ENCODE measurements at regions not wholly inside any gene's neighbourhood (a gene's known extent, or its start where the extent isn't known, plus 50 kb on each side); places are given as distances from the start of the nearest gene placed in this dataset.

DNA sequence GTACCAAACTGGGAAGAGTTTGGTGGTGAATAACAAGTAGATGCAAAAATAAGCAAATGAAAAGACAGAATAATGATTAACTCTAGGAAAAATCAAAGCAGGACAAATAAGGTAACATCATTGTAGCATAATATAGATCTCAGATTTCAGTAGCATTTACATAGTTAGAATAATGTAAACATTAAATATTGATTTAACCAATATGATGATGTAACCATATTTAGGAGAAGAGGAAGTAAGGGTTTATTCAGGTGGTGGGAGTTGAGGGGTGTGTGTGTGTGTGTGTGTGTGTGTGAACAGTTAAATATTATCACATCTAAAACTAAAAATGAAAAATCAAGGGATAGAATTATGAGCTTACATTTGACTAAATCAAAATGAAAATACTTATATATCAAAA is 143.4 kb downstream of the NPR3 start:
- TF ChIP-seq POLR2A (IDR thresholded peaks at IDR 0.05): no peak
- TF ChIP-seq, protein P1, sequence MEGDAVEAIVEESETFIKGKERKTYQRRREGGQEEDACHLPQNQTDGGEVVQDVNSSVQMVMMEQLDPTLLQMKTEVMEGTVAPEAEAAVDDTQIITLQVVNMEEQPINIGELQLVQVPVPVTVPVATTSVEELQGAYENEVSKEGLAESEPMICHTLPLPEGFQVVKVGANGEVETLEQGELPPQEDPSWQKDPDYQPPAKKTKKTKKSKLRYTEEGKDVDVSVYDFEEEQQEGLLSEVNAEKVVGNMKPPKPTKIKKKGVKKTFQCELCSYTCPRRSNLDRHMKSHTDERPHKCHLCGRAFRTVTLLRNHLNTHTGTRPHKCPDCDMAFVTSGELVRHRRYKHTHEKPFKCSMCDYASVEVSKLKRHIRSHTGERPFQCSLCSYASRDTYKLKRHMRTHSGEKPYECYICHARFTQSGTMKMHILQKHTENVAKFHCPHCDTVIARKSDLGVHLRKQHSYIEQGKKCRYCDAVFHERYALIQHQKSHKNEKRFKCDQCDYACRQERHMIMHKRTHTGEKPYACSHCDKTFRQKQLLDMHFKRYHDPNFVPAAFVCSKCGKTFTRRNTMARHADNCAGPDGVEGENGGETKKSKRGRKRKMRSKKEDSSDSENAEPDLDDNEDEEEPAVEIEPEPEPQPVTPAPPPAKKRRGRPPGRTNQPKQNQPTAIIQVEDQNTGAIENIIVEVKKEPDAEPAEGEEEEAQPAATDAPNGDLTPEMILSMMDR (IDR thresholded peaks at IDR 0.05 in 4 of 5, conservative IDR thresholded peaks at IDR 0.05 in 1 of 5): no peak
- no peak overlapping the region for H3K4me3 ChIP-seq
- peaks cover 0 to 11% (median 0%) of the 10 kb centered on the region in 3 donors for H3K9me3 ChIP-seq
- no peak for ATAC-seq
- H3K4me1 ChIP-seq: no peaks in the 10 kb centered on the region
- DNase-seq: no peak
- no peak overlapping the region for H3K27ac ChIP-seq
- no peaks in the 10 kb centered on the region for H3K36me3 ChIP-seq
- no peaks in the 10 kb centered on the region for H3K27me3 ChIP-seq
- intact Hi-C loops (cut with DNase I; ENCODE audit: low total_unique reads) (loop anchor here (5.0 kb wide), 1 partner anchor 142 kb away; the partner anchor contains the start of gene NPR3), in situ Hi-C loops (cut with MboI; ENCODE audit: low sequenced_read_pairs in 4 of 4) (no loop called here)

DNA sequence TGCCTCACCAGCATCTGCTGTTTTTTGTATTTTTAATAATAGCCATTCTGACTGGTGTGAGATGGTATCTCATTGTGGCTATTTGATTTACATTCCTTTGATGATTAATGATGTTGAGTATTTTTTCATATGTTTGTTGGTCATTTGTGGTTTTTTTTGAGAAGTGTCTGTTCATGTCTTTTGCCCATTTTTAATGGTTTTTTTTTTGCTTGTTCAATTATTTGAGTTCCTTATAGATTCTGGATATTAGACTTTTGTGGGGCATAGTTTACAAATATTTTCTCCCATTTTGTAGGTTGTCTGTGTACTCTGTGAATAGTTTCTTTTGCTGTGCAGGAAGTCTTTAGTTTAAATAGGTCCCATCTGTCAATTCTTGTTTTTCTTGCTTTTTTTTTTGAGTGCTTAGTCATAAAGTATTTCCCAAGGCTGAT is 148.1 kb downstream of the NPR3 start:
- H3K36me3 ChIP-seq: no peaks in the 10 kb centered on the region
- no peak overlapping the region for H3K27ac ChIP-seq
- ATAC-seq: no peak
- H3K4me3 ChIP-seq: no peak overlapping the region
- no peaks in the 10 kb centered on the region for H3K27me3 ChIP-seq
- no peak for DNase-seq
- in situ Hi-C loops (cut with MboI; ENCODE audit: low sequenced_read_pairs in 4 of 4) (no loop called here), intact Hi-C loops (cut with DNase I; ENCODE audit: low total_unique reads) (no loop called here)
- peaks cover 0 to 11% (median 0%) of the 10 kb centered on the region in 3 donors for H3K9me3 ChIP-seq
- no peaks in the 10 kb centered on the region for H3K4me1 ChIP-seq
- TF ChIP-seq, protein P1 (IDR thresholded peaks at IDR 0.05 in 4 of 5, conservative IDR thresholded peaks at IDR 0.05 in 1 of 5): no peak

DNA sequence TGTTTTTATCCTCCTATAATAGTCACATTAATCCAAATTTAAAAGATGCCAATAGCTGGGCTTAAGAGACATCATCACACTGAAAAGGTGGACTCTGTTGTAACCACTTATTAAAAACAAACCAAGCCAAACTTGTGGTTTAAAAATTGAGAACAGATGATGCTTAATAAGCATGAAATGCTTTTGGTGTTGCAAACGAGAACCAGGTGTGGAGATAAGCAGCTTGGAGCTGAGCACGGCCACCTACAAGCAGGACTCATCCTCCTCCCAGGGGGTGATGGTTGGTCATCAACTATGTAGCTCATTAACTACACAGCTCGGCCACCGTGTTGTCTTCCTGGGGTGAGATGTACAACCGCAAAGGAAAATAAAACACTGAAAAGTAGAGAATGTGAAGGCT is 154.4 kb downstream of the NPR3 start:
- Histone ChIP-seq H3K36me3 (no peaks in the 10 kb centered on the region), H3K27ac (no peak overlapping the region), H3K9me3 (no peaks in the 10 kb centered on the region), H3K4me1 (no peaks in the 10 kb centered on the region), H3K27me3 (no peaks in the 10 kb centered on the region), H3K4me3 (no peak overlapping the region)
- TF ChIP-seq, protein P1 (IDR thresholded peaks at IDR 0.05 in 4 of 5, conservative IDR thresholded peaks at IDR 0.05 in 1 of 5): no peak
- no peak for TF ChIP-seq POLR2A (IDR thresholded peaks at IDR 0.05)
- in situ Hi-C loops (cut with MboI; ENCODE audit: low sequenced_read_pairs in 4 of 4): no loop called here
- intact Hi-C loops (cut with DNase I; ENCODE audit: low total_unique reads): no loop called here
- ATAC-seq: no peak
- no peak for DNase-seq

DNA sequence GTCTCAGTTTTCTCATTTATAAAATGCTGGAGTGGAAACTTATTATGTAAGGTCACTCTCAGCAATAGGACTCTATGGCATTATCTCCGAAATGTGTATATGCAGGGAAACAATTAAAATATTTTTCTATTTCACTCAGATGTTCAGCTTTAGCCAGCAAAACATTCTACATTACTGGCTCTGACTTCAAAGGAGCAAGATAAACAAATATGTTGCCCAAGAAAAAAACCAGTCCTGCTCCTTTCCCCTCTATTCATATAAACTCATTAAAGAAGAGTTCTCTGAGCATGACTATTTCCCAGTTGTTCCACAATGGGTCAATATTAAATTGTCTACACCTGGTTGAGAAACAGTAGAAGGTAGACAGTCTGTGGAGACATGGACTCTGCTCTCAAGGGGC is 155.0 kb downstream of the NPR3 start:
- no peaks in the 10 kb centered on the region for H3K27me3 ChIP-seq
- intact Hi-C loops (cut with DNase I; ENCODE audit: low total_unique reads): no loop called here
- H3K9me3 ChIP-seq: no peaks in the 10 kb centered on the region
- TF ChIP-seq, protein P1 (IDR thresholded peaks at IDR 0.05 in 4 of 5, conservative IDR thresholded peaks at IDR 0.05 in 1 of 5): no peak
- no peak for TF ChIP-seq POLR2A (IDR thresholded peaks at IDR 0.05)
- H3K4me3 ChIP-seq: no peak overlapping the region
- in situ Hi-C loops (cut with MboI; ENCODE audit: low sequenced_read_pairs in 4 of 4): no loop called here
- no peaks in the 10 kb centered on the region for H3K4me1 ChIP-seq
- no peak overlapping the region for H3K27ac ChIP-seq
- ATAC-seq (no peak), DNase-seq (no peak)
- H3K36me3 ChIP-seq: no peaks in the 10 kb centered on the region

DNA sequence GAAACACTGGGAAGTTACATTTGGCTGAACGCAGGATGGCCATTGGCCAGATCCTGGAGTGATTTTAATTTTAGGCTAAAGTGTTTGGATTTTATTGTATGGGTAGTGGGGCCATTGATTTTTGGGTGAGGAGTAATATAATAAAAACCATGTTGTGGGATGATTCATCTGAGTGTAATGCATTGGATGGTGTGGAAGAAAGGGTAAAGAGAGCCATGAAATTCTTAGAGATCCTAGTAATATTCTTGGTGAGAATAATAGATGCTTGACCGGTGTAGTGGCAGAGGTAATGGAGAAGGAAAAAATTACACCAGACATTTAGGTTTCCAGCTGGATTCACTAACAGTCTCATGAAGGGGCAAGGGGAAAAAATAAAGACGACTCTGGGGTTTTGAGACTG is 158.1 kb downstream of the NPR3 start:
- in situ Hi-C loops (cut with MboI; ENCODE audit: low sequenced_read_pairs in 4 of 4): no loop called here
- H3K9me3 ChIP-seq: no peaks in the 10 kb centered on the region
- no peak overlapping the region for H3K4me3 ChIP-seq
- TF ChIP-seq, protein P1 (IDR thresholded peaks at IDR 0.05 in 4 of 5, conservative IDR thresholded peaks at IDR 0.05 in 1 of 5): no peak
- TF ChIP-seq POLR2A (IDR thresholded peaks at IDR 0.05): no peak
- intact Hi-C loops (cut with DNase I; ENCODE audit: low total_unique reads): no loop called here
- ATAC-seq (no peak), DNase-seq (no peak)
- no peaks in the 10 kb centered on the region for H3K4me1 ChIP-seq
- no peak overlapping the region for H3K27ac ChIP-seq
- H3K27me3 ChIP-seq: no peaks in the 10 kb centered on the region
- no peaks in the 10 kb centered on the region for H3K36me3 ChIP-seq
